ENCODE measurements at regions not wholly inside any gene's neighbourhood (a gene's known extent, or its start where the extent isn't known, plus 50 kb on each side); places are given as distances from the start of the nearest gene placed in this dataset.

DNA sequence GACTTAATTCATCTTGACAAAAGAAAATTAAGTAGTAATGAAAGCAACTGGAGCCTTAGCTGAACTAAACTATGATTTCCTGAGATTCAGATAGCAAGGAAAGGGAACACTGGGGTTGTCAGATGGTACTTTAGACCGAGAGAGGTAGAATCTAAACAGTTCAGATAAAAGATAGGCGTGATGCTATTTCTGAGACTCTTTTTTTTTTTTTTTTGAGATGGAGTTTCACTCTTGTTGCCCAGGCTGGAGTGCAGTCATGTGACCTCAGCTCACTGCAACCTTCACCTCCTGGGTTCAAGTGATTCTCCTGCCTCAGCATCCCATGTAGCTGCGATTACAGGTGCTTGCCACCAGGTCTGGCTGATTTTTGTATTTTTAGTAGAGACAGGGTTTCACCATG, 279.9 kb upstream of the UMPS start:
- H3K36me3 ChIP-seq (ENCODE audit: control insufficient read depth, low read length), result no peaks in the 10 kb centered on the region
- TF ChIP-seq, protein P1, sequence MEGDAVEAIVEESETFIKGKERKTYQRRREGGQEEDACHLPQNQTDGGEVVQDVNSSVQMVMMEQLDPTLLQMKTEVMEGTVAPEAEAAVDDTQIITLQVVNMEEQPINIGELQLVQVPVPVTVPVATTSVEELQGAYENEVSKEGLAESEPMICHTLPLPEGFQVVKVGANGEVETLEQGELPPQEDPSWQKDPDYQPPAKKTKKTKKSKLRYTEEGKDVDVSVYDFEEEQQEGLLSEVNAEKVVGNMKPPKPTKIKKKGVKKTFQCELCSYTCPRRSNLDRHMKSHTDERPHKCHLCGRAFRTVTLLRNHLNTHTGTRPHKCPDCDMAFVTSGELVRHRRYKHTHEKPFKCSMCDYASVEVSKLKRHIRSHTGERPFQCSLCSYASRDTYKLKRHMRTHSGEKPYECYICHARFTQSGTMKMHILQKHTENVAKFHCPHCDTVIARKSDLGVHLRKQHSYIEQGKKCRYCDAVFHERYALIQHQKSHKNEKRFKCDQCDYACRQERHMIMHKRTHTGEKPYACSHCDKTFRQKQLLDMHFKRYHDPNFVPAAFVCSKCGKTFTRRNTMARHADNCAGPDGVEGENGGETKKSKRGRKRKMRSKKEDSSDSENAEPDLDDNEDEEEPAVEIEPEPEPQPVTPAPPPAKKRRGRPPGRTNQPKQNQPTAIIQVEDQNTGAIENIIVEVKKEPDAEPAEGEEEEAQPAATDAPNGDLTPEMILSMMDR (IDR thresholded peaks at IDR 0.05; ENCODE audit: low read depth, low read length, poor library complexity, severe bottlenecking), result no peak
- no peak for TF ChIP-seq EZH2phosphoT487 (IDR thresholded peaks at IDR 0.05; ENCODE audit: borderline replicate concordance, low read length)
- no peaks in the 10 kb centered on the region for H4K20me1 ChIP-seq (ENCODE audit: control insufficient read depth, insufficient read depth, low read depth, low read length)
- no peaks in the 10 kb centered on the region for H3K79me2 ChIP-seq (ENCODE audit: control insufficient read depth, low read length)
- H3K27me3 ChIP-seq (ENCODE audit: control insufficient read depth, low read length), result 0 out of 2 replicates have a peak, but pooled peaks cover 3% of the 10 kb centered on the region
- H3K9me2 ChIP-seq (replicated peaks; ENCODE audit: control insufficient read depth, low read length), result no peaks in the 10 kb centered on the region
- H3F3A ChIP-seq (ENCODE audit: control insufficient read depth, insufficient read depth), result no peaks in the 10 kb centered on the region
- H3K27ac ChIP-seq (ENCODE audit: low read depth, low read length), result no peak overlapping the region
- no peaks in the 10 kb centered on the region for H3K9me3 ChIP-seq (ENCODE audit: control insufficient read depth, insufficient read depth, low read length)
- H3K4me3 ChIP-seq (ENCODE audit: low read length), result no peak overlapping the region
- H3K4me2 ChIP-seq (ENCODE audit: low read length), result no peak overlapping the region
- no peaks in the 10 kb centered on the region for H3K4me1 ChIP-seq (ENCODE audit: control insufficient read depth, low read length)

DNA sequence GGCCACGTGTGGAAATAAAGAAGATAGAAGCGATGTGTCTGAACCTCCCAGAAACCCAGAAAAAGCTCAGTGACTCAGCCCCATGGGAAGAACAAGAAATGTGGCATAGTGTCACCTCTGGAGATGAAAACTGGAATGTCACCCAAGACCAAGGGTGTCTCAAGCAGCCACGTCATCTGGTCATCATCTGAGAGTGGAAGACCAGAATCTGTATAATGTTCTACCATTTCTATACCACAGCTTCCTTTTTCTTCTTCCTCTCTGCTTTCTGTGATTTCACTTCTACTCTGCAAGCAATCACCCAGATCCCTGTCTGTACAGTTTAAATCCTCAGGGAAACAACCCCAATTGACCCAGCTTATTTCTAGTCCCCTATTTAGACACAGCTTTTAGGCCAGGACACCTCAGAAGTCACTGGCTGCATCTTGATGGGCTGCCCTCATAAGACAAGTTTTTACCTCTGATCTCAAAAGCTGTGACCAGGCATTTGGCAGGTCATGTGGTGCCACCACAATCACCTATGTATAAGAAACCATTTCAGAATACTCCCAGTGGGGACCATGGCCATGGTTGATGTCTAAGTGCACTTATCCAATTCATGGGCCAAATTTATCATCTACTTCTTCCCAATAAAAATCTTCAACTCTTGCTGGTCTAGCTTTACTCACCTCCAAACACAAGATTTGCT, 278.5 kb upstream of the UMPS start:
- no peak overlapping the region for H3K4me2 ChIP-seq (ENCODE audit: low read length)

DNA sequence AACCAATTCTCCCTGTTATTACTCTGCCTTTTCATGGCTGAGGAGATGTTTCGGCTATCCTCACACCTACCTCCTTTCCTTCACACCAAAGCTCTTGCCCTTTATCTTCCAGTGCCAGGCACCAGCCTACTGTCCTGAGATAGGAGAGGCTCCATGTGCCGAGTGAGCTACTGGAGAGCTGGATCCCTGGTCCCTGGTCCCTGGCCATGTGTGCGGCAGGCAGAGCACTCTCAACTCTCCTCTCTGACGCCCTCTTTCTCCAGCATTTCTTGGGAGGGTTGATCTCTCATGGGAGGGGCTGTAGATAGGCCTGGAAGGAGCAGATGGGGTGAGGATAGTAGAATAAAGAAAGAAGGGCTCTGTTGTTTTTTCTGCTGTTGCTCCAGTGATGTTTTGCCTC, 277.1 kb upstream of the UMPS start:
- Histone ChIP-seq H4K20me1 (ENCODE audit: control insufficient read depth, insufficient read depth, low read depth, low read length) (no peaks in the 10 kb centered on the region), H3K27me3 (ENCODE audit: control insufficient read depth, low read length) (no peaks in the 10 kb centered on the region), H3K4me3 (ENCODE audit: low read length) (no peak overlapping the region), H3F3A (ENCODE audit: control insufficient read depth, insufficient read depth) (no peaks in the 10 kb centered on the region), H3K4me1 (ENCODE audit: control insufficient read depth, low read length) (no peaks in the 10 kb centered on the region), H3K4me2 (ENCODE audit: low read length) (no peak overlapping the region), H3K27ac (ENCODE audit: low read depth, low read length) (no peak overlapping the region), H3K9me2 (replicated peaks; ENCODE audit: control insufficient read depth, low read length) (no peaks in the 10 kb centered on the region), H3K36me3 (ENCODE audit: control insufficient read depth, low read length) (no peaks in the 10 kb centered on the region), H3K9me3 (ENCODE audit: control insufficient read depth, insufficient read depth, low read length) (no peaks in the 10 kb centered on the region), H3K79me2 (ENCODE audit: control insufficient read depth, low read length) (no peaks in the 10 kb centered on the region)
- TF ChIP-seq, protein P1 (IDR thresholded peaks at IDR 0.05; ENCODE audit: low read depth, low read length, poor library complexity, severe bottlenecking), result no peak
- TF ChIP-seq EZH2phosphoT487 (IDR thresholded peaks at IDR 0.05; ENCODE audit: borderline replicate concordance, low read length), result no peak

More for the DNA sequence above, 278.5 kb upstream of the UMPS start:
- no peak overlapping the region for H3K27ac ChIP-seq (ENCODE audit: low read depth, low read length)
- TF ChIP-seq EZH2phosphoT487 (IDR thresholded peaks at IDR 0.05; ENCODE audit: borderline replicate concordance, low read length), result no peak
- TF ChIP-seq, protein P1 (IDR thresholded peaks at IDR 0.05; ENCODE audit: low read depth, low read length, poor library complexity, severe bottlenecking), result no peak
- H3K79me2 ChIP-seq (ENCODE audit: control insufficient read depth, low read length), result no peaks in the 10 kb centered on the region
- no peaks in the 10 kb centered on the region for H3F3A ChIP-seq (ENCODE audit: control insufficient read depth, insufficient read depth)
- H3K27me3 ChIP-seq (ENCODE audit: control insufficient read depth, low read length), result 0 out of 2 replicates have a peak, but pooled peaks cover 3% of the 10 kb centered on the region
- no peaks in the 10 kb centered on the region for H3K36me3 ChIP-seq (ENCODE audit: control insufficient read depth, low read length)
- no peaks in the 10 kb centered on the region for H3K9me2 ChIP-seq (replicated peaks; ENCODE audit: control insufficient read depth, low read length)
- no peaks in the 10 kb centered on the region for H3K4me1 ChIP-seq (ENCODE audit: control insufficient read depth, low read length)
- no peak overlapping the region for H3K4me3 ChIP-seq (ENCODE audit: low read length)
- H4K20me1 ChIP-seq (ENCODE audit: control insufficient read depth, insufficient read depth, low read depth, low read length), result no peaks in the 10 kb centered on the region
- H3K9me3 ChIP-seq (ENCODE audit: control insufficient read depth, insufficient read depth, low read length), result no peaks in the 10 kb centered on the region

All from DOHH2 (cell line).